ENCODE measurements at regions not wholly inside any gene's neighbourhood (a gene's known extent, or its start where the extent isn't known, plus 50 kb on each side); places are given as distances from the start of the nearest gene placed in this dataset.

- Mint-ChIP-seq H3K27ac (no peak overlapping the region), H3K4me3 (no peak overlapping the region), H3K4me1 (ENCODE audit: low read depth) (no peaks in the 10 kb centered on the region), H3K9me3 (no peaks in the 10 kb centered on the region), H3K27me3 (ENCODE audit: low read depth) (peaks cover 5% of the 10 kb centered on the region), H3K36me3 (ENCODE audit: low read depth) (no peaks in the 10 kb centered on the region)
Observed at GRCh38 chr12:90000721-90001120, 292.1 kb upstream of the ATP2B1 start.

- H3K27ac Mint-ChIP-seq = no peak overlapping the region
- H3K27me3 Mint-ChIP-seq (ENCODE audit: low read depth) = peaks cover 5% of the 10 kb centered on the region
- H3K36me3 Mint-ChIP-seq (ENCODE audit: low read depth) = no peaks in the 10 kb centered on the region
- no peaks in the 10 kb centered on the region for H3K4me1 Mint-ChIP-seq (ENCODE audit: low read depth)
- no peak overlapping the region for H3K4me3 Mint-ChIP-seq
- no peaks in the 10 kb centered on the region for H3K9me3 Mint-ChIP-seq
Observed at GRCh38 chr12:89999699-90000505, 291.3 kb upstream of the ATP2B1 start.

GRCh38 chr12:89995870-89996269 is 287.2 kb upstream of the ATP2B1 start:
- Mint-ChIP-seq H3K4me3 (no peak overlapping the region), H3K4me1 (ENCODE audit: low read depth) (no peaks in the 10 kb centered on the region)

GRCh38 chr12:89994911-89995310 is 286.3 kb upstream of the ATP2B1 start:
- Mint-ChIP-seq H3K4me3 (no peak overlapping the region), H3K9me3 (no peaks in the 10 kb centered on the region), H3K27me3 (ENCODE audit: low read depth) (no peaks in the 10 kb centered on the region), H3K27ac (no peak overlapping the region), H3K4me1 (ENCODE audit: low read depth) (no peaks in the 10 kb centered on the region), H3K36me3 (ENCODE audit: low read depth) (no peaks in the 10 kb centered on the region)

More at GRCh38 chr12:89995870-89996269, 287.2 kb upstream of the ATP2B1 start:
- Mint-ChIP-seq H3K27me3 (ENCODE audit: low read depth) (no peaks in the 10 kb centered on the region), H3K27ac (no peak overlapping the region), H3K9me3 (no peaks in the 10 kb centered on the region), H3K36me3 (ENCODE audit: low read depth) (no peaks in the 10 kb centered on the region)

GRCh38 chr12:89993632-89994031 is 285.0 kb upstream of the ATP2B1 start:
- Mint-ChIP-seq H3K27me3 (ENCODE audit: low read depth) (no peaks in the 10 kb centered on the region), H3K27ac (no peak overlapping the region), H3K4me3 (no peak overlapping the region)

GRCh38 chr12:89992668-89993451 is 284.2 kb upstream of the ATP2B1 start:
- H3K9me3 Mint-ChIP-seq = no peaks in the 10 kb centered on the region
- H3K36me3 Mint-ChIP-seq (ENCODE audit: low read depth) = no peaks in the 10 kb centered on the region
- no peak overlapping the region for H3K4me3 Mint-ChIP-seq
- no peaks in the 10 kb centered on the region for H3K27me3 Mint-ChIP-seq (ENCODE audit: low read depth)
- H3K27ac Mint-ChIP-seq = no peak overlapping the region
- H3K4me1 Mint-ChIP-seq (ENCODE audit: low read depth) = no peaks in the 10 kb centered on the region

More at GRCh38 chr12:89993632-89994031, 285.0 kb upstream of the ATP2B1 start:
- Mint-ChIP-seq H3K4me1 (ENCODE audit: low read depth) (no peaks in the 10 kb centered on the region), H3K36me3 (ENCODE audit: low read depth) (no peaks in the 10 kb centered on the region), H3K9me3 (no peaks in the 10 kb centered on the region)

GRCh38 chr12:89991807-89992590 is 283.4 kb upstream of the ATP2B1 start:
- Mint-ChIP-seq H3K36me3 (ENCODE audit: low read depth) (no peaks in the 10 kb centered on the region), H3K27ac (no peak overlapping the region), H3K9me3 (no peaks in the 10 kb centered on the region), H3K27me3 (ENCODE audit: low read depth) (no peaks in the 10 kb centered on the region), H3K4me3 (no peak overlapping the region), H3K4me1 (ENCODE audit: low read depth) (no peaks in the 10 kb centered on the region)

GRCh38 chr12:89988188-89988915 is 279.7 kb upstream of the ATP2B1 start:
- H3K4me1 Mint-ChIP-seq (ENCODE audit: low read depth) = no peaks in the 10 kb centered on the region
- H3K36me3 Mint-ChIP-seq (ENCODE audit: low read depth) = no peaks in the 10 kb centered on the region
- H3K4me3 Mint-ChIP-seq = no peak overlapping the region
- no peaks in the 10 kb centered on the region for H3K27me3 Mint-ChIP-seq (ENCODE audit: low read depth)
- H3K9me3 Mint-ChIP-seq = no peaks in the 10 kb centered on the region
- H3K27ac Mint-ChIP-seq = no peak overlapping the region

- Mint-ChIP-seq H3K36me3 (ENCODE audit: low read depth) (no peaks in the 10 kb centered on the region), H3K9me3 (no peaks in the 10 kb centered on the region), H3K4me1 (ENCODE audit: low read depth) (no peaks in the 10 kb centered on the region), H3K4me3 (no peak overlapping the region), H3K27ac (no peak overlapping the region), H3K27me3 (ENCODE audit: low read depth) (no peaks in the 10 kb centered on the region)
Observed at GRCh38 chr12:89985935-89986334, 277.3 kb upstream of the ATP2B1 start.

- H3K27ac Mint-ChIP-seq = no peak overlapping the region
- H3K9me3 Mint-ChIP-seq = no peaks in the 10 kb centered on the region
- no peaks in the 10 kb centered on the region for H3K27me3 Mint-ChIP-seq (ENCODE audit: low read depth)
- H3K36me3 Mint-ChIP-seq (ENCODE audit: low read depth) = no peaks in the 10 kb centered on the region
- H3K4me3 Mint-ChIP-seq = no peak overlapping the region
- no peaks in the 10 kb centered on the region for H3K4me1 Mint-ChIP-seq (ENCODE audit: low read depth)
Observed at GRCh38 chr12:89984846-89985245, 276.2 kb upstream of the ATP2B1 start.

- no peaks in the 10 kb centered on the region for H3K9me3 Mint-ChIP-seq
- no peaks in the 10 kb centered on the region for H3K4me1 Mint-ChIP-seq (ENCODE audit: low read depth)
- H3K36me3 Mint-ChIP-seq (ENCODE audit: low read depth) = no peaks in the 10 kb centered on the region
- no peak overlapping the region for H3K27ac Mint-ChIP-seq
- no peaks in the 10 kb centered on the region for H3K27me3 Mint-ChIP-seq (ENCODE audit: low read depth)
- no peak overlapping the region for H3K4me3 Mint-ChIP-seq
Observed at GRCh38 chr12:89983622-89984021, 275.0 kb upstream of the ATP2B1 start.

- Mint-ChIP-seq H3K9me3 (no peaks in the 10 kb centered on the region), H3K27me3 (ENCODE audit: low read depth) (no peaks in the 10 kb centered on the region), H3K4me1 (ENCODE audit: low read depth) (peaks cover 2% of the 10 kb centered on the region), H3K27ac (no peak overlapping the region), H3K36me3 (ENCODE audit: low read depth) (no peaks in the 10 kb centered on the region), H3K4me3 (no peak overlapping the region)
Observed at GRCh38 chr12:89980236-89980635, 271.6 kb upstream of the ATP2B1 start.

GRCh38 chr12:89977405-89978085 is 268.9 kb upstream of the ATP2B1 start:
- Mint-ChIP-seq H3K27me3 (ENCODE audit: low read depth) (no peaks in the 10 kb centered on the region), H3K4me1 (ENCODE audit: low read depth) (peaks cover 2% of the 10 kb centered on the region), H3K36me3 (ENCODE audit: low read depth) (no peaks in the 10 kb centered on the region), H3K27ac (no peak overlapping the region), H3K4me3 (no peak overlapping the region), H3K9me3 (no peaks in the 10 kb centered on the region)

Measured in T-helper 1 cell treated with Interleukin-12 subunit alpha and Interleukin-12 subunit beta and Interleukin-4 antibody, amounts not matched to agents 30 μg/mL and 1 μg/mL, for 36 hours (primary cell).